ENCODE measurements at regions not wholly inside any gene's neighbourhood (a gene's known extent, or its start where the extent isn't known, plus 50 kb on each side); places are given as distances from the start of the nearest gene placed in this dataset.

- Histone ChIP-seq H3K9me1 (ENCODE audit: insufficient read depth, low read length) (no peaks in the 10 kb centered on the region; the same call in 1 of the 2 replicates), H2BK5ac (ENCODE audit: low read depth, low read length, poor library complexity, severe bottlenecking) (no peak overlapping the region), H3K18ac (ENCODE audit: low read depth, low read length) (no peak overlapping the region), H2BK120ac (ENCODE audit: low read depth, low read length) (no peak overlapping the region), H3K9ac (ENCODE audit: low read depth, low read length) (no peak overlapping the region), H3K27ac (ENCODE audit: insufficient read depth, low read length) (no peak overlapping the region), H2BK15ac (ENCODE audit: low read depth, low read length) (no peak overlapping the region), H2AFZ (replicated peaks; ENCODE audit: low read length, poor library complexity) (no peak overlapping the region), H3K36me3 (ENCODE audit: control insufficient read depth, insufficient read depth, low read length) (no peaks in the 10 kb centered on the region), H3K14ac (replicated peaks; ENCODE audit: low read depth, low read length) (no peak overlapping the region), H4K91ac (ENCODE audit: insufficient read depth, low read depth, low read length) (no peak overlapping the region), H3K56ac (ENCODE audit: extremely low read depth, insufficient read depth, low read length) (no peak overlapping the region), H4K8ac (ENCODE audit: low read depth in 2 of 2, low read length in 2 of 2) (no peak overlapping the region), H4K5ac (ENCODE audit: low read depth, low read length) (no peak overlapping the region), H3K4ac (ENCODE audit: low read depth, low read length) (no peak overlapping the region), H2BK20ac (ENCODE audit: low read depth, low read length) (no peak overlapping the region), H3K4me3 (ENCODE audit: insufficient read depth, low read depth, low read length) (no peak overlapping the region), H3K4me1 (ENCODE audit: control insufficient read depth, insufficient read depth, low read length) (0 out of 2 replicates have a peak, but pooled peaks cover 4% of the 10 kb centered on the region), H3K79me1 (ENCODE audit: low read depth in 1 of 2, low read length in 2 of 2) (no peaks in the 10 kb centered on the region), H3K23ac (ENCODE audit: low read depth, low read length) (no peak overlapping the region), H4K20me1 (ENCODE audit: insufficient read depth, low read length) (no peaks in the 10 kb centered on the region), H3K9me3 (ENCODE audit: control insufficient read depth, insufficient read depth, low read length) (no peaks in the 10 kb centered on the region), H2AK5ac (ENCODE audit: low read depth, low read length) (no peak overlapping the region), H3K27me3 (ENCODE audit: control insufficient read depth, insufficient read depth, low read length) (no peaks in the 10 kb centered on the region; the same call in 1 of the 2 replicates), H3K4me2 (ENCODE audit: low read depth, low read length) (no peak overlapping the region), H2AK9ac (replicated peaks; ENCODE audit: low read depth, low read length, poor library complexity) (no peak overlapping the region)
- intact Hi-C loops (cut with micrococcal nuclease) (no loop called here), dilution Hi-C loops (cut with HindIII; ENCODE audit: low sequenced_read_pairs, unreplicated experiment) (no loop called here), in situ Hi-C loops (cut with MboI; ENCODE audit: low sequenced_read_pairs) (no loop called here)
- BruUV-seq (replicated peaks): no TSS peak
- ATAC-seq (ENCODE audit: low read depth) (no peak), DNase-seq (no peak)
- peak; percentile 50 for TF ChIP-seq CEBPB (IDR thresholded peaks at IDR 0.05; ENCODE audit: low read depth, low read length)
- no peak for TF ChIP-seq BHLHE40 (IDR thresholded peaks at IDR 0.05; ENCODE audit: low read depth, low read length)
- 86% methylated on average over 1 of the region's 5 CpGs; no CpG with 5 or more reads in 1 of the 2 experiments for WGBS, 2 experiments (ENCODE audit: extremely low coverage in 2 of 2, insufficient read length in 1 of 2)
- ChIA-PET CTCF (interaction anchor here (1.8 kb wide), 1 partner anchor 15 kb away, joined by 5 read pairs; no protein-coding TSS in a partner anchor), POLR2A (ENCODE audit: unreplicated experiment) (no interaction called here)
Observed at GRCh38 chr1:223011505-223011856, 131.6 kb downstream of the TLR5 start.
